ENCODE measurements at regions not wholly inside any gene's neighbourhood (a gene's known extent, or its start where the extent isn't known, plus 50 kb on each side); places are given as distances from the start of the nearest gene placed in this dataset.

GRCh38 chr4:141789716-141790115, 153.3 kb downstream of the IL15 start:
- intact Hi-C loops (cut with micrococcal nuclease) = no loop called here
- CTCF ChIA-PET = no interaction called here

More at GRCh38 chr4:141789716-141790115, 153.3 kb downstream of the IL15 start:
- Histone ChIP-seq H3K27me3 (ENCODE audit: control insufficient read depth in 2 of 2, insufficient read depth in 2 of 2, low read length in 2 of 2) (no peaks in the 10 kb centered on the region), H3K4me3 (replicated peaks in 1 of 3; ENCODE audit: insufficient read depth in 1 of 3, low read depth in 1 of 3, low read length in 3 of 3) (no peak overlapping the region), H3K36me3 (ENCODE audit: control insufficient read depth in 2 of 2, extremely low read depth in 1 of 2, insufficient read depth in 2 of 2, low read length in 2 of 2) (no peaks in the 10 kb centered on the region), H3K9ac (replicated peaks; ENCODE audit: extremely low read depth, insufficient read depth, low read length) (no peak overlapping the region), H3K9me3 (replicated peaks; ENCODE audit: control insufficient read depth, insufficient read depth, low read length) (no peaks in the 10 kb centered on the region), H3K4me2 (ENCODE audit: insufficient read depth, low read length) (no peak overlapping the region), H3K9me1 (replicated peaks; ENCODE audit: control insufficient read depth, extremely low read depth, insufficient read depth, low read length) (no peaks in the 10 kb centered on the region), H3K4me1 (ENCODE audit: control insufficient read depth, extremely low read depth, insufficient read depth, low read length) (no peaks in the 10 kb centered on the region), H4K20me1 (replicated peaks; ENCODE audit: control insufficient read depth, extremely low read depth, insufficient read depth, low read length) (no peaks in the 10 kb centered on the region), H3K27ac (ENCODE audit: insufficient read depth, low read depth, low read length) (no peak overlapping the region), H2AFZ (ENCODE audit: low read depth, low read length) (no peak overlapping the region), H3K79me2 (ENCODE audit: control insufficient read depth, insufficient read depth, low read length) (no peaks in the 10 kb centered on the region)
- DNase-seq (ENCODE audit: low read depth, low spot score) = no peak
- dilution Hi-C loops (cut with MboI; ENCODE audit: extremely low pct_ligation_motif_present, low sequenced_read_pairs) = no loop called here
- POLR2A ChIA-PET = no interaction called here
- TF ChIP-seq MYC (IDR thresholded peaks at IDR 0.05; ENCODE audit: low read depth, low read length) (no peak), MAX (IDR thresholded peaks at IDR 0.05; ENCODE audit: insufficient read depth, insufficient read length) (no peak), EZH2 (IDR thresholded peaks at IDR 0.05; ENCODE audit: borderline replicate concordance, low read depth, low read length, severe bottlenecking) (no peak), POLR2AphosphoS5 (IDR thresholded peaks at IDR 0.05; ENCODE audit: insufficient read depth, low read depth, low read length) (no peak), CTCF (IDR thresholded peaks at IDR 0.05; ENCODE audit: extremely low read depth in 1 of 2, insufficient read depth in 1 of 2, low read depth in 1 of 2, low read length in 2 of 2) (no peak), JUN (IDR thresholded peaks at IDR 0.05; ENCODE audit: borderline replicate concordance, insufficient read depth, insufficient read length, low read depth) (no peak), POLR2A (IDR thresholded peaks at IDR 0.05; ENCODE audit: low read depth, low read length) (no peak), FOS (IDR thresholded peaks at IDR 0.05; ENCODE audit: borderline replicate concordance, insufficient read depth, low read length) (no peak), GATA2 (IDR thresholded peaks at IDR 0.05; ENCODE audit: insufficient read depth, insufficient read length, low read depth, low read length) (no peak)
- no TSS peak for BruUV-seq (replicated peaks)
- no peak for FAIRE-seq
